ENCODE measurements at regions not wholly inside any gene's neighbourhood (a gene's known extent, or its start where the extent isn't known, plus 50 kb on each side); places are given as distances from the start of the nearest gene placed in this dataset.

- H3K4ac ChIP-seq (ENCODE audit: low read depth, low read length): no peak overlapping the region
- no peak overlapping the region for H2AK9ac ChIP-seq (replicated peaks; ENCODE audit: low read depth, low read length, poor library complexity)
- ChIA-PET POLR2A (ENCODE audit: unreplicated experiment) (no interaction called here), CTCF (no interaction called here)
- H4K91ac ChIP-seq (ENCODE audit: insufficient read depth, low read depth, low read length): no peak overlapping the region
- no peak overlapping the region for H2BK15ac ChIP-seq (ENCODE audit: low read depth, low read length)
- H2BK120ac ChIP-seq (ENCODE audit: low read depth, low read length): no peak overlapping the region
- H4K20me1 ChIP-seq (ENCODE audit: insufficient read depth, low read length): no peaks in the 10 kb centered on the region
- H4K8ac ChIP-seq (ENCODE audit: low read depth in 2 of 2, low read length in 2 of 2): no peak overlapping the region
- intact Hi-C loops (cut with micrococcal nuclease) (no loop called here), dilution Hi-C loops (cut with HindIII; ENCODE audit: low sequenced_read_pairs, unreplicated experiment) (no loop called here), in situ Hi-C loops (cut with MboI; ENCODE audit: low sequenced_read_pairs) (no loop called here)
- no peaks in the 10 kb centered on the region for H3K79me1 ChIP-seq (ENCODE audit: low read depth in 1 of 2, low read length in 2 of 2)
- no TSS peak for BruUV-seq (replicated peaks)
- no peak overlapping the region for H2AK5ac ChIP-seq (ENCODE audit: low read depth, low read length)
- H2BK5ac ChIP-seq (ENCODE audit: low read depth, low read length, poor library complexity, severe bottlenecking): no peak overlapping the region
- ATAC-seq (ENCODE audit: low read depth): no peak
- H3K9me1 ChIP-seq (ENCODE audit: insufficient read depth, low read length): no peaks in the 10 kb centered on the region
- no peaks in the 10 kb centered on the region for H3K27me3 ChIP-seq (ENCODE audit: control insufficient read depth, insufficient read depth, low read length)
- no peak overlapping the region for H3K27ac ChIP-seq (ENCODE audit: insufficient read depth, low read length)
- H3K18ac ChIP-seq (ENCODE audit: low read depth, low read length): no peak overlapping the region
- no peak overlapping the region for H3K23ac ChIP-seq (ENCODE audit: low read depth, low read length)
- H3K36me3 ChIP-seq (ENCODE audit: control insufficient read depth, insufficient read depth, low read length): no peaks in the 10 kb centered on the region
- no peak overlapping the region for H3K56ac ChIP-seq (ENCODE audit: extremely low read depth, insufficient read depth, low read length)
- no peak for DNase-seq
- WGBS, 2 experiments (ENCODE audit: extremely low coverage in 2 of 2, insufficient read length in 1 of 2): no CpG with 5 or more reads among the region's 1 CpG
- no peaks in the 10 kb centered on the region for H3K9me3 ChIP-seq (ENCODE audit: control insufficient read depth, insufficient read depth, low read length)
- H2AFZ ChIP-seq (replicated peaks; ENCODE audit: low read length, poor library complexity): no peak overlapping the region
- TF ChIP-seq MXI1 (IDR thresholded peaks at IDR 0.05; ENCODE audit: borderline replicate concordance, low read depth, low read length) (no peak), BHLHE40 (IDR thresholded peaks at IDR 0.05; ENCODE audit: low read depth, low read length) (no peak), FOS (IDR thresholded peaks at IDR 0.05; ENCODE audit: low read depth, low read length) (no peak), SMC3 (IDR thresholded peaks at IDR 0.05; ENCODE audit: low read depth, low read length) (no peak), RAD21 (IDR thresholded peaks at IDR 0.05; ENCODE audit: low read length) (no peak), MAFK (IDR thresholded peaks at IDR 0.05; ENCODE audit: low read depth, low read length) (no peak), CTCF (conservative IDR thresholded peaks at IDR 0.05; ENCODE audit: low read depth, low read length) (no peak), RFX5 (IDR thresholded peaks at IDR 0.05; ENCODE audit: low read depth, low read length) (no peak), NFE2L2 (IDR thresholded peaks at IDR 0.05; ENCODE audit: low read depth, low read length) (no peak)
- TF ChIP-seq, protein P1, sequence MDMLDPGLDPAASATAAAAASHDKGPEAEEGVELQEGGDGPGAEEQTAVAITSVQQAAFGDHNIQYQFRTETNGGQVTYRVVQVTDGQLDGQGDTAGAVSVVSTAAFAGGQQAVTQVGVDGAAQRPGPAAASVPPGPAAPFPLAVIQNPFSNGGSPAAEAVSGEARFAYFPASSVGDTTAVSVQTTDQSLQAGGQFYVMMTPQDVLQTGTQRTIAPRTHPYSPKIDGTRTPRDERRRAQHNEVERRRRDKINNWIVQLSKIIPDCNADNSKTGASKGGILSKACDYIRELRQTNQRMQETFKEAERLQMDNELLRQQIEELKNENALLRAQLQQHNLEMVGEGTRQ (IDR thresholded peaks at IDR 0.05; ENCODE audit: low read depth, low read length): no peak
- TF ChIP-seq, protein P2, sequence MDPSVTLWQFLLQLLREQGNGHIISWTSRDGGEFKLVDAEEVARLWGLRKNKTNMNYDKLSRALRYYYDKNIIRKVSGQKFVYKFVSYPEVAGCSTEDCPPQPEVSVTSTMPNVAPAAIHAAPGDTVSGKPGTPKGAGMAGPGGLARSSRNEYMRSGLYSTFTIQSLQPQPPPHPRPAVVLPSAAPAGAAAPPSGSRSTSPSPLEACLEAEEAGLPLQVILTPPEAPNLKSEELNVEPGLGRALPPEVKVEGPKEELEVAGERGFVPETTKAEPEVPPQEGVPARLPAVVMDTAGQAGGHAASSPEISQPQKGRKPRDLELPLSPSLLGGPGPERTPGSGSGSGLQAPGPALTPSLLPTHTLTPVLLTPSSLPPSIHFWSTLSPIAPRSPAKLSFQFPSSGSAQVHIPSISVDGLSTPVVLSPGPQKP (IDR thresholded peaks at IDR 0.05; ENCODE audit: borderline replicate concordance, low read depth, low read length): no peak
- no peak overlapping the region for H3K4me3 ChIP-seq (ENCODE audit: insufficient read depth, low read depth, low read length)
- no peak overlapping the region for H4K5ac ChIP-seq (ENCODE audit: low read depth, low read length)
- no peak overlapping the region for H3K9ac ChIP-seq (ENCODE audit: low read depth, low read length)
- no peaks in the 10 kb centered on the region for H3K4me1 ChIP-seq (ENCODE audit: control insufficient read depth, insufficient read depth, low read length)
- no peak overlapping the region for H2BK20ac ChIP-seq (ENCODE audit: low read depth, low read length)
- no peak overlapping the region for H3K4me2 ChIP-seq (ENCODE audit: low read depth, low read length)
- no peak overlapping the region for H3K14ac ChIP-seq (replicated peaks; ENCODE audit: low read depth, low read length)
These were observed 436.5 kb downstream of the PDZRN4 start for GRCh38 chr12:41624571-41624970.

All from IMR-90 (cell line).